MCF 10A (cell line): ENCODE measurements at regions not wholly inside any gene's neighbourhood (a gene's known extent, or its start where the extent isn't known, plus 50 kb on each side); places are given as distances from the start of the nearest gene placed in this dataset.

Experiments used
- BruUV-seq: library from RNA; stranded (reverse); fragments of 400-500 nt; replicated peaks from 2 replicates; lab custom pipeline; 2021; lab: Mats Ljungman, UMichigan
- CTCF ChIA-PET: fragments of 300-600 bp; sonication (Branson Sonifier 250); formaldehyde crosslinking; extraction: SDS; loops from one replicate; lab custom pipeline; 2021; ENCODE audit warnings: antibody characterized with exemption, inconsistent platforms; lab: Yijun Ruan, JAX
- POLR2A ChIA-PET: fragments of 300-600, 350-650 bp; sonication (Branson Sonifier 250); formaldehyde crosslinking; extraction: SDS; loops from one replicate; lab custom pipeline; 2020; ENCODE audit warnings: antibody characterized with exemption, inconsistent platforms; lab: Yijun Ruan, JAX
- DNase-seq: peaks from one replicate; pipeline ENCODE4 v3.0.0-alpha.2; 2018; ENCODE audit not compliant: unreplicated experiment
- H3K27ac Mint-ChIP-seq: one replicate; pipeline ENCODE4 v1.8.0; 2022; ENCODE audit warnings: mild to moderate bottlenecking, low read depth, mixed read lengths; ENCODE audit not compliant: unreplicated experiment
- H3K27me3 Mint-ChIP-seq: one replicate; pipeline ENCODE4 v1.8.0; 2022; ENCODE audit warnings: mixed read lengths; ENCODE audit not compliant: insufficient read depth, unreplicated experiment
- H3K36me3 Mint-ChIP-seq: one replicate; pipeline ENCODE4 v1.8.0; 2022; ENCODE audit warnings: mild to moderate bottlenecking, moderate library complexity, mixed read lengths; ENCODE audit not compliant: insufficient read depth, unreplicated experiment
- H3K4me1 Mint-ChIP-seq: one replicate; pipeline ENCODE4 v1.8.0; 2022; ENCODE audit warnings: mixed read lengths; ENCODE audit not compliant: insufficient read depth, unreplicated experiment
- H3K4me3 Mint-ChIP-seq: one replicate; pipeline ENCODE4 v1.8.0; 2022; ENCODE audit warnings: mild to moderate bottlenecking, moderate library complexity, mixed read lengths; ENCODE audit not compliant: unreplicated experiment
- H3K9me3 Mint-ChIP-seq: one replicate; pipeline ENCODE4 v1.8.0; 2022; ENCODE audit warnings: mixed read lengths; ENCODE audit not compliant: unreplicated experiment
- CTCF ChIP-seq: fragments of 200-600 bp; IDR thresholded peaks from one replicate; pipeline ENCODE4 v1.8.0; 2022; ENCODE audit warnings: antibody characterized with exemption, mild to moderate bottlenecking; ENCODE audit not compliant: unreplicated experiment
- intact Hi-C: fragments of 100-400 bp; cut with micrococcal nuclease; formaldehyde crosslinking; loops from 2 replicates; pipeline ENCODE4 v1.14.1; 2022

DNA sequence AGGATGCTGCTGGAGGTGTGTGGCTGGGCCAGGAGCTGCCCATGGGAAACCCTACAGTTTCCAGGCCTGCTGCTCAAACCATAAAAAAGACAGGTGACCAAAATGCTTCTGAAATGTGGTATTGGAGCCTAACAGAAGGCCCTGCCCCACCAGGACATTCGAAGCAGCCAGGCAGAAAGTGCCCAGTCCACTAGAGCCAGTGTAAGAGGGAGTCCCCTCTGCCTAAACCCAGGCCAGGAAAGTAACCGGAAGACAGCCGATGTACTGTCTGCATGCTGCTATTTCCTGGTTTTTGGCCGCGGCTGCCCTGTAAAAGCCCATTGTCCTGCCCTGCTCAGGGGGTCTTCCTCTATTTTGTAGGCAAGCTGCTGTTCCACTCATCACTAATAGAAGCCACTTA lies 150.7 kb upstream of the IRX2 start:
- BruUV-seq: no TSS peak
- Mint-ChIP-seq H3K27me3 (no peaks in the 10 kb centered on the region), H3K9me3 (no peaks in the 10 kb centered on the region), H3K36me3 (no peaks in the 10 kb centered on the region), H3K27ac (no peak overlapping the region), H3K4me1 (no peaks in the 10 kb centered on the region), H3K4me3 (no peak overlapping the region)
- no peak for DNase-seq
- POLR2A ChIA-PET: interaction anchor here (0.6 kb wide), 1 partner anchor 53 kb away, joined by 3 read pairs; no protein-coding TSS in a partner anchor
- TF ChIP-seq CTCF: no peak
- intact Hi-C loops: no loop called here
- CTCF ChIA-PET: no interaction called here

- CTCF ChIA-PET: no interaction called here
- Mint-ChIP-seq H3K27ac (no peak overlapping the region), H3K27me3 (no peaks in the 10 kb centered on the region), H3K4me1 (no peaks in the 10 kb centered on the region), H3K9me3 (no peaks in the 10 kb centered on the region), H3K4me3 (no peak overlapping the region), H3K36me3 (no peaks in the 10 kb centered on the region)
- no peak for DNase-seq
- intact Hi-C loops: no loop called here
- no peak for TF ChIP-seq CTCF
- POLR2A ChIA-PET: interaction anchor here (0.6 kb wide), 1 partner anchor 52 kb away, joined by 3 read pairs; no protein-coding TSS in a partner anchor
- BruUV-seq: no TSS peak
Observed at GRCh38 chr5:2901511-2901910, 150.0 kb upstream of the IRX2 start.

- no peaks in the 10 kb centered on the region for H3K9me3 Mint-ChIP-seq
- no TSS peak for BruUV-seq
- intact Hi-C loops: no loop called here
- no peaks in the 10 kb centered on the region for H3K4me1 Mint-ChIP-seq
- POLR2A ChIA-PET: no interaction called here
- DNase-seq: no peak
- no peak overlapping the region for H3K4me3 Mint-ChIP-seq
- TF ChIP-seq CTCF: no peak
- CTCF ChIA-PET: no interaction called here
- H3K27ac Mint-ChIP-seq: no peak overlapping the region
- no peaks in the 10 kb centered on the region for H3K27me3 Mint-ChIP-seq
- no peaks in the 10 kb centered on the region for H3K36me3 Mint-ChIP-seq
Observed at GRCh38 chr5:2901096-2901495, 149.6 kb upstream of the IRX2 start.

DNA sequence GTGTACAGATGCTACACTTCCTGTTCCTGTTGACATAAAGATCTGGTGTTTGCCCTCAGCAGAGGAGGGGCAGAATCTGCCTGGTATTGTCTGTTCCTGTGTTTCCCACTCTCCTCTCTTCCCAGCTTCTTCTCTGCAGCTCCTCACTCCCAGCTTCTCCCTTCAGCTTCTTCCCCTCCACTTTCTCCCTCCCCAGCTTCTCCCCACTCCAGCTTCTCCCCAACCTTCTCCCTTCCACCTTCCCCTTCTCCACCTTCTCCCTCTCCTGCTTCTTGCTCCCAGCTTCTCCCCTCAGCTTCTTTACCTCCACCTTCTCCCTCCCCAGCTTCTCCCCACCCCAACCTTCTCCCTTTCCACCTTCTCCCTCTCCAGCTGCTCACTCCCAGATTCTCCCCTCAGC lies 148.9 kb upstream of the IRX2 start:
- no TSS peak for BruUV-seq
- H3K27me3 Mint-ChIP-seq: no peaks in the 10 kb centered on the region
- no peaks in the 10 kb centered on the region for H3K4me1 Mint-ChIP-seq
- no peaks in the 10 kb centered on the region for H3K36me3 Mint-ChIP-seq
- DNase-seq: no peak
- TF ChIP-seq CTCF: no peak
- no peak overlapping the region for H3K27ac Mint-ChIP-seq
- H3K4me3 Mint-ChIP-seq: no peak overlapping the region
- POLR2A ChIA-PET: interaction anchor here (0.5 kb wide), 1 partner anchor 1420 kb away, joined by 4 read pairs; no protein-coding TSS in a partner anchor
- CTCF ChIA-PET: interaction anchor here (0.7 kb wide), 1 partner anchor 23 kb away, joined by 3 read pairs; no protein-coding TSS in a partner anchor
- intact Hi-C loops: no loop called here
- H3K9me3 Mint-ChIP-seq: peaks cover 2% of the 10 kb centered on the region
